ENCODE measurements at regions not wholly inside any gene's neighbourhood (a gene's known extent, or its start where the extent isn't known, plus 50 kb on each side); places are given as distances from the start of the nearest gene placed in this dataset.

DNA sequence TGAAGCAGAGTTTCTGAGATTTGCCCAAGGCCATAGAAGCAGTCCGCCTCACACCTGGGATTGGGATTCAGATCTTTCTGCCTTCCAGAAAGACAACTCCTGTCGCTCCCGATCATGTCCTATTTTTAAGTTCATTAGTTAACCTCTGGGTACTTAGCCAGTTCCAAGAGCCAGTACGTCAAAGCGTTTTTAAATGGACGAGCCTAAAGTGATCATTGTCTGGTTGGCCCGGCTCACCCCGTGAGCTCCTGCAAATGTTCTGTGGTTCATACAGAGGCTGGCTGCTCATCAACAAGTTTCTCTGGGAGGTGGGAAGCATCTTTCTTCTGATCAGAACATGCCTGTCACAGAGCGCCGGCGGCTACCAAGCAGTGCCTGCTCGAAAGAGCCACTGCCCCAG, 554.5 kb upstream of the WWC1 start:
- Mint-ChIP-seq H3K27ac (no peak overlapping the region), H3K36me3 (ENCODE audit: low read depth) (no peaks in the 10 kb centered on the region), H3K9me3 (no peaks in the 10 kb centered on the region), H3K4me1 (no peaks in the 10 kb centered on the region), H3K27me3 (ENCODE audit: insufficient read depth) (no peaks in the 10 kb centered on the region), H3K4me3 (no peak overlapping the region)
- DNase-seq, result no peak
- TF ChIP-seq, protein P1, sequence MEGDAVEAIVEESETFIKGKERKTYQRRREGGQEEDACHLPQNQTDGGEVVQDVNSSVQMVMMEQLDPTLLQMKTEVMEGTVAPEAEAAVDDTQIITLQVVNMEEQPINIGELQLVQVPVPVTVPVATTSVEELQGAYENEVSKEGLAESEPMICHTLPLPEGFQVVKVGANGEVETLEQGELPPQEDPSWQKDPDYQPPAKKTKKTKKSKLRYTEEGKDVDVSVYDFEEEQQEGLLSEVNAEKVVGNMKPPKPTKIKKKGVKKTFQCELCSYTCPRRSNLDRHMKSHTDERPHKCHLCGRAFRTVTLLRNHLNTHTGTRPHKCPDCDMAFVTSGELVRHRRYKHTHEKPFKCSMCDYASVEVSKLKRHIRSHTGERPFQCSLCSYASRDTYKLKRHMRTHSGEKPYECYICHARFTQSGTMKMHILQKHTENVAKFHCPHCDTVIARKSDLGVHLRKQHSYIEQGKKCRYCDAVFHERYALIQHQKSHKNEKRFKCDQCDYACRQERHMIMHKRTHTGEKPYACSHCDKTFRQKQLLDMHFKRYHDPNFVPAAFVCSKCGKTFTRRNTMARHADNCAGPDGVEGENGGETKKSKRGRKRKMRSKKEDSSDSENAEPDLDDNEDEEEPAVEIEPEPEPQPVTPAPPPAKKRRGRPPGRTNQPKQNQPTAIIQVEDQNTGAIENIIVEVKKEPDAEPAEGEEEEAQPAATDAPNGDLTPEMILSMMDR (conservative IDR thresholded peaks at IDR 0.05), result no peak
- H3K36me3 ChIP-seq (ENCODE audit: control insufficient read depth, insufficient read depth, low read length), result no peaks in the 10 kb centered on the region
- no peaks in the 10 kb centered on the region for H3K27me3 ChIP-seq (ENCODE audit: control insufficient read depth, insufficient read depth, low read length, poor library complexity, severe bottlenecking)
- H3K4me3 ChIP-seq (ENCODE audit: low read length), result no peak overlapping the region
- no peaks in the 10 kb centered on the region for H3K4me1 ChIP-seq (ENCODE audit: control insufficient read depth, insufficient read depth, low read length)
- no peaks in the 10 kb centered on the region for H3K9me3 ChIP-seq (ENCODE audit: control insufficient read depth, low read length)
- H3K27ac ChIP-seq (ENCODE audit: low read depth, low read length), result no peak overlapping the region
- 92 to 93% methylated on average over 12 of the region's 12 CpGs for WGBS, 2 experiments (ENCODE audit: insufficient coverage in 1 of 2, insufficient read length in 1 of 2)
- H3K9ac ChIP-seq (ENCODE audit: extremely low read depth, low read length, poor library complexity, severe bottlenecking), result no peak overlapping the region

GRCh38 chr5:167743695-167744464, 547.6 kb upstream of the WWC1 start:
- no peak overlapping the region for H3K9ac ChIP-seq (ENCODE audit: extremely low read depth, low read length, poor library complexity, severe bottlenecking)
- no peak overlapping the region for H3K27ac ChIP-seq (ENCODE audit: low read depth, low read length)
- no peaks in the 10 kb centered on the region for H3K9me3 ChIP-seq (ENCODE audit: control insufficient read depth, low read length)
- Mint-ChIP-seq H3K36me3 (ENCODE audit: low read depth) (no peaks in the 10 kb centered on the region), H3K4me1 (no peaks in the 10 kb centered on the region), H3K27ac (no peak overlapping the region), H3K4me3 (no peak overlapping the region), H3K9me3 (no peaks in the 10 kb centered on the region), H3K27me3 (ENCODE audit: insufficient read depth) (no peaks in the 10 kb centered on the region)
- H3K4me3 ChIP-seq (ENCODE audit: low read length), result no peak overlapping the region
- TF ChIP-seq, protein P1 (conservative IDR thresholded peaks at IDR 0.05), result no peak
- H3K27me3 ChIP-seq (ENCODE audit: control insufficient read depth, insufficient read depth, low read length, poor library complexity, severe bottlenecking), result no peaks in the 10 kb centered on the region
- no peaks in the 10 kb centered on the region for H3K4me1 ChIP-seq (ENCODE audit: control insufficient read depth, insufficient read depth, low read length)
- no peak for DNase-seq
- H3K36me3 ChIP-seq (ENCODE audit: control insufficient read depth, insufficient read depth, low read length), result no peaks in the 10 kb centered on the region
- 93 to 95% methylated on average over 2 to 4 of the region's 4 CpGs for WGBS, 2 experiments (ENCODE audit: insufficient coverage in 1 of 2, insufficient read length in 1 of 2)

GRCh38 chr5:167745868-167746267, 545.6 kb upstream of the WWC1 start:
- Histone ChIP-seq H3K27ac (ENCODE audit: low read depth, low read length) (no peak overlapping the region), H3K9me3 (ENCODE audit: control insufficient read depth, low read length) (no peaks in the 10 kb centered on the region), H3K27me3 (ENCODE audit: control insufficient read depth, insufficient read depth, low read length, poor library complexity, severe bottlenecking) (no peaks in the 10 kb centered on the region), H3K4me3 (ENCODE audit: low read length) (no peak overlapping the region), H3K4me1 (ENCODE audit: control insufficient read depth, insufficient read depth, low read length) (no peaks in the 10 kb centered on the region), H3K36me3 (ENCODE audit: control insufficient read depth, insufficient read depth, low read length) (no peaks in the 10 kb centered on the region), H3K9ac (ENCODE audit: extremely low read depth, low read length, poor library complexity, severe bottlenecking) (no peak overlapping the region)
- H3K4me3 Mint-ChIP-seq, result no peak overlapping the region
- H3K9me3 Mint-ChIP-seq, result no peaks in the 10 kb centered on the region
- H3K36me3 Mint-ChIP-seq (ENCODE audit: low read depth), result no peaks in the 10 kb centered on the region
- no peaks in the 10 kb centered on the region for H3K27me3 Mint-ChIP-seq (ENCODE audit: insufficient read depth)
- no peak for DNase-seq
- WGBS, 2 experiments (ENCODE audit: insufficient coverage in 1 of 2, insufficient read length in 1 of 2), result 76 to 84% methylated on average over 5 to 6 of the region's 6 CpGs
- H3K27ac Mint-ChIP-seq, result no peak overlapping the region
- TF ChIP-seq, protein P1 (conservative IDR thresholded peaks at IDR 0.05), result no peak
- H3K4me1 Mint-ChIP-seq, result no peaks in the 10 kb centered on the region

Measured in endodermal cell (in vitro differentiated cells).